Dermis blood vessel endothelial cell (primary cell): ENCODE measurements at regions not wholly inside any gene's neighbourhood (a gene's known extent, or its start where the extent isn't known, plus 50 kb on each side); places are given as distances from the start of the nearest gene placed in this dataset.
A peak's percentile ranks its signal among the peaks of the same experiment; 100 is the strongest.
"Not testable (repeated sequence)": the region's sequence is repeated elsewhere in the genome, so short reads cannot be mapped to it uniquely, and the experiment has no call there.

Experiments used
- DNase-seq: peaks from one replicate; pipeline ENCODE4 v3.0.0; 2010

DNA sequence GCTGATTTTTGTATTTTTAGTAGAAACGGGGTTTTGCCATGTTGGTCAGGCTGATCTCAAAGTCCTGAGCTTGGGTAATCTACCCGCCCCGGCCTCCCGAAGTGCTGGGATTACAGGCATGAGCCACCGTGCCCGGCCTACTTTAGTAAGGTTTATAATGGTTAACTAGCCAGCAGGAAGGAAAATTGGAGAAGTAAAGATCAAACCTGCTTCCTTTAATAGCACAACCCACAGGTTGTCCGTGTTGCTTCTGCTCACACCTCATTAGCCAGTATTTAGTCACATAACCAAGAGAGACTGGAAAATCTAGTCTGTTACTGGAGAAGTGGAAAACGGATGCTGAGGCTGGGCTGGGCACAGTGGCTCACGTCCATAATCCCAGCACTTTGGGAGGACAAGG lies 51.9 kb upstream of the TBL1XR1 start:
- DNase-seq: no peak

DNA sequence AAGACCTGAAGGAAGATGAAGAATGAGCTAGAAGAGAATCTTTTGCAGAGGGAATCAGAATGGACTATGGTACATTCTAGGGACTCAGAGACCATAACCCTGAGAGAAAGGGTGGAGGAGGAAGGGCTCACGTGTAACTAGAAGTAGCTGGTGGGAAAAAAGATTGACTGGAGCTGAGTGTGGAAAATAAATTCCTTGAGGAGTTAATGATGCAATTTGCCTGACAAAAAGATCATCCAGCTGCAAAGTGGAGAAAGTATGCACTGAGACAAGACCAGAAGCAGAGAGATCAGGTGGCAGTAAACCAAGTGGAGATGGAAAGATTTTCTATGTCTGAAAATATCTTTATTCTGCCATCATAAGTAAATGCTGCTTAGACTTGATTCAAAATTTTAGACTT lies 52.9 kb upstream of the TBL1XR1 start:
- DNase-seq: no peak

DNA sequence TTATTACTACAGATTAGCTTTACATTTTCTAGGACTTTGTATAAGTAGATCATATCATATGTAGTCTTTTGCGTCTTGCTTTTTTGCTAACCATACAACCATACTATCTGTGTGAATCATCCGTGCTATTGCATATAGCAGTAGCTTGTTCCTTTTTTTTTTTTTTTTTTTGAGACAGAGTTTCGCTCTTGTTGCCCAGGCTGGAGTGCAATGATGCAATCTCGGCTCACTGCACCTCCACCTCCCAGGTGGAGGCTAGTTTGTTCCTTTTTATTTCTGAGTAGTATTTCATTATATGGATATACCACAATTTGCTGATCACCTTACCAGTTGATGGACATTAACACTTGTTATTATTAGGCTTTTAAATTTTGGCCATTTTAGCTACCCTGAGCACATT lies 54.5 kb upstream of the TBL1XR1 start:
- no peak for DNase-seq

DNA sequence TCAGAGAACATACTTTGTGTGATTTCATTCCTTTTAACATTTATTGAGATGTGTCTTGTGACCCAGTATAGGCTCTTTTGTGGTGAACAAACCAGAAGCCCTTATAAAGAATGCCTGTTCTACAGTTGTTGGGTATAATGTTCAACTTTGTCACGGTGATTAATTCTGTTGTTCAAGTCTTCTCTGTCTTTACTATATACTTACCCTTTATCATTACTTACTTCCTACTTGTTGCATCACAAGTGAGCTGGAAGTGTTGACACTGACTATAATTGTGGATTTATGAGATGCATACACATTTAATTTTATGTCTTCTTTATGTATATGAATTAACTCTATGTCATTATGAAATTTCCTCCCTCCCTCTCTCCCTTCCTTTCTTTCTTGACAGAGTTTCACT lies 59.7 kb upstream of the TBL1XR1 start:
- no peak for DNase-seq

DNA sequence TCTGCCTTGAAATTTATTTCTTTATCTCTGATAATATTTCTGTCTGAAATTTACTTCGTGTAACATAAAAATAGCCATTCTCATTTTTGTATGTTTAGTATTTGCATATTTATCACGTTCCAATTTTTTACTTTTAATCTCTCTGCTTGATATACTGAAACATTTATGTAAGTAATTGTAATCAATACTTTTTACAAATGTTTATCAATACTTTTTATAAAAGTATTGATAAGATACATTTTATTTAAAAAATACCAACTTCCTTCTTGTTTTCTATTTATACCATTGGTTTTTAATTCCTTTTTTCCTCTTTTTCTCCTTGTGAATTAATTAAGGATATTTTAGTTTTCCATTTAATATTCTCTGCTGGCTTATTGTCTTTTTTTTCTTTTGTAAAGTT lies 60.3 kb upstream of the TBL1XR1 start:
- no peak for DNase-seq

DNA sequence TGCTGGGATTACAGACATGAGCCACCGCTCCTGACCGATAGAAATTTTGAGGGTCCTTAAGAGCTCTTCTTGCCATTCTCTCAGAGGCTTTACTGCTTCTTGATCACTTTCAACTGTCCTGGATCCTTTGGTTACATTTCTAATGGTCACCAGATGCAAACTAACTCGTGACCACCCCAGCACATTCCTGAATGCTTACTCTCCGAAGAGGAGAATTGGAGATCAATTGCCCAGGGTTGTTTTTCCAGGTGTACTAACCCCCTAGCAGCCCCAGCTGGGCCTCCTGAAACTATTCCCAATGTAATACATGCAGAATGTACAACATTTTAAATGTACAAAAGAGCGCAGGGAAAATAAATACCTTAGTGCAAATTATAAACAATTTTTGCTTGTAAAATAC lies 65.1 kb upstream of the TBL1XR1 start:
- no peak for DNase-seq

DNA sequence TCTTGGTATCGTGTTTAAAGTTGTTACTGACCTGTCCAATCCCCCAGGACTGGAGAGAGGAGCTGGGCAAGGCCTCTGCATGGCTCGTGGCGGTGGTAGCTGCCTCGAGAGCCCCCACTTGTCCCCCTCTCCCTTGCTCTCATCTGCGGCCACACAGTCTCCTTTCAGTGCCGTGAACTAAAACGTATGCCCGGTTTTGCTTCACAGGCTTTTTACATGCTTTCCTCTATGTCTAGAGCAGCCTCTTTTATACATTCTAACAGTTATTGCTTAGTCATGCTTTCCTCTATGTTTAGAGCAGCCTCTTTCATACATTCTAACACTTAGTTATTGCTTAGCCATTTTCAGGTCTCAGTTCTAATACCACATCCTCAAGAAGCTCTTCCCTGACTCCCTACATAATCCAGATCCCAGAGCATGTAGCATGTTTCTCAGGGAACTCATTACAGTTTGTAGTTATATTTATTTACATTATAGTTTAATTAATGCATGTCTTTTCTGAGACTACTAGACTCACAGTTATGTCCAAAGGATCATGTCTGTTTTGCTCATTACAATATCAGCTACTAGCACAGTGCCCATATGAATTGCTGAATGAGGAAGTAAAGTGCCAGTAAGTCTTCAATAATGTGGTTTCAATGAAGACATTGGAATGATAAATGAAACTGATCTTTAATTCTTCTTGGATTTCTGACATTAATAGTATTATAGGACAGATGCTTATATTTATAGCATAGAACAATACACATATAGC lies 66.5 kb upstream of the TBL1XR1 start:
- no peak for DNase-seq

DNA sequence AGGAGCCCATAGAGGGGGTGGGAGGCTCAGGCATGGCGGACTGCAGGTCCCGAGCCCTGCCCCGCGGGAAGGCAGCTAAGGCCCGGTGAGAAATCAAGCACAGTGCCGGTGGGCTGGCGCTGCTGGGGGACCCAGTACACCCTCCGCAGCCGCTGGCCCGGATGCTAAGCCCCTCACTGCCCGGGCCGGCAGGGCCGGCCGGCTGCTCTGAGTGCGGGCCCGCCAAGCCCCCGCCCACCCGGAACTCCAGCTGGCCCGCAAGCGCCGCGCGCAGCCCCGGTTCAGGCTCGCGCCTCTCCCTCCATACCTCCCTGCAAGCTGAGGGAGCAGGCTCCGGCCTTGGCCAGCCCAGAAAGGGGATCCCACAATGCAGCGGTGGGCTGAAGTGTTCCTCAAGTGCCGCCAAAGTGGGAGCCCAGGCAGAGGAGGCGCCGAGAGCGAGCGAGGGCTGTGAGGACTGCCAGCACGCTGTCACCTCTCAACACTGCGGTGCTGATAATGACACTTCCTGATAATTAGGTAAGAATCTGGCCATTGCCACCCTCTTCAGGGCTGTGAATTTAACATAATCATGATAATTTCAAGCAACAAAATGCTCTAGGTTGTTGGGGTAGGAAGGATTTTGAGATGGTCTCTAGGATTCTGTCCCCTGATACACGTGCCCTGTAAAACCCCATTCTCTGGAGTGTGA lies 74.7 kb upstream of the TBL1XR1 start:
- DNase-seq: not testable (repeated sequence)

DNA sequence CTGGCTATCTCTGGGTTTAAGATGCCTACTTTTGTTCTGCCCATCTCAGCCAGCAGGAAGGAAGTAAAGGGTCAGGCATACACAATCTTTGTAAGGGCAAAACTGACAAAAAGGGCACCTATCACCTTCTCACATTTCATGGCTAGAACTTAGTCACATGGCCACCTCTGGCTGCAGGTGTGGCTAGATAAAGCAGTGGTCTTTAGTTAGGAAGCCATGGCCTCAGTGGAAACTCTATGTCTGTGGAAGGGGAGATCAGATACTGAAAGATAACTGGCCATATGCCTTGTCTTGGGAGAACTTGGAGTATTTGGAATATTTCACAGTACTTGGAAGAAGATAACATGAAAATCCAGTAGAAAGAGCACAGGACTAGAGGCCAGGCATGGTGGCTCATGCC lies 80.7 kb upstream of the TBL1XR1 start:
- DNase-seq: no peak

DNA sequence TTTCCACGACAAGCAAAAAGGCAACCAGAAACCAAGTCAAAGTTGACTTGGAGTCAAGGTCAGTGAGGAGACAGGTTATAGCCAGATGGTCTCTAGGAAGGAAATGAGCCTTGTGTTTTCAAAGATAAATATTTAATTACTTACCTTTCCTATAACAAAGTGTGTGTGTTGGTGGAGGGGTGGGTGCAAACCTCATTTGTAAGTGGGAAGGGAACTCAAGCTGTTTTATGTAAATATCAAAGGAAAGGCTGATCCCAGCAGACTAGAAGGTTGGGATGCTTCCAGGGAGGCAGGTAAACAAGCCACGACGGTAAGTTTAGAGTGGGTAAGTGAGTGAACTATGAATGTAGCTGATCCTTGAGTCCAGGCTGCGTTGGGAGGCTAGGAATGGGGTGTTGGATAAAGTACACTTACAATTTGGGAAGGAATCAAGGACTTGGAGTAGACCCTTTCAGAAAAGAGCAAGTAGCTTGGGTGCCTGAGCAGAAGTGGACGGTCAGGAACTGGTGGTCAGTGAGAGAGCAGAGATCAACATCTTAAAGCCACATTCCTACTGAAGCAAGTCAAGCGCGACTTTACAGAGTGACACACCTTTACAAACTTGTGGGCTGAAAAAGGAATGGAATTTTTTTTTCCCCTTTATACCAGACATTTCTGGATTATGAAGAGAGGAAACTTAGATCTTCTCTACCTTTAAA lies 82.0 kb upstream of the TBL1XR1 start:
- DNase-seq: peak; percentile 18

DNA sequence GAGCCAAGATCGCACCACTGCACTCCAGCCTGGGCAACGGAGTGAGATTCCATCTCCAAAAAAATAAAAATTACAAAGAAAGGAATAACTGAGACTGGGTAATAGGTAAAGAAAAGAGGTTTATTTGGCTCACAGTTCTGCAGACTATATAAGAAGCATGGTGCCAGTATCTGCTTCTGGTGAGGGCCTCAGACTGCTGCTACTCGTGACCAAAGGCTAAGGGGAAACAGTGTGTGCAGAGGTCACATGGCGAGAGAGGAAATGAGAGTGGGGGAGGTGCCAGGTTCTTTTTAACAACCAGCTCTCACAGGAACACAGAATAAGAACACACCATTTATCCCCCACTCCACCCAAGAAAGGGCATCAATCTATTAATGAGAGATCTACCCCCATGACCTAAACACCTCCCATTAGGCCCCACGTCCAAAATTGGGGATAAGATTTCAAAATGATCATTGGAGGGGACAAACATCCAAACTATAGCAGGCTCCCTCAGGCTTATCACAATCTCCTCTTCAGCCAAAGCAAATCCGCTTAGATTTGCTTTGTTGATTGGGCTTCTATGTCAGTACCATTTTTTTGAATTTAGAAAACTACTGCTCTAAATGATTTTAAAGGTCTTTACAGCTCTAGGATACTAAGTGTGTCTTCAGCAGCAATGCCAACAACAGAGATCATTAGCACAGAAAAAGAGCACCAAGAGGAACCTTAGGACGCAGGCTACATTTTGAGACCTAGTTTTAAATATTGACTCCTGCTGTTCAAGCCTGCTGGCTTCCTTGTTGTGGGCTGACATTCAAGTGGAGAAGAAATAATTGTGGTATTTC lies 84.2 kb upstream of the TBL1XR1 start:
- DNase-seq: no peak

DNA sequence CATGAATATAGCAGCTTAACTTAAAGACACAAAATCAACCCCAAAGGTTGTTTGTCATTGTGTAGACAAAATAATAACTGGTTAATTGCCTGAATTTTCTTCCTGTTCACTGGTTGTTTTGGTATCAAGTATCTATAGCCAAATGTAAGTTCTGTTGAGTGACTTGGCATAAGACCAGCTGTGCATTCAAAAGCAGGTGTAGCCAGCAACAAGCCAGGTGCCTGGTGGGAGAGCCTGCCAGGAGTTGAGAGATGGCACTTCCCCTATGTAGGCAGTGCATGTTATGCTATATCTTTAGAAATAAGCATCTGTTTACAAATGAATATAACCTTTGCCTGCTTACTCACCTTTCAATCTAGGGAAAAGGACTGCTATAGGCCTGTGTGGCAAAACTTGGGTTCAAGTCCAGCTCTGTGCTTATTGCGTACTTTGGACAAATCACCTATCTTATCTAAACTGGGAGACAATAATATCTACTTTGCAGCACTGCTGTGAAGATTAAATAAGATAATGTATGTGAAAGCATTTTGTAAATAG lies 84.9 kb upstream of the TBL1XR1 start:
- no peak for DNase-seq

DNA sequence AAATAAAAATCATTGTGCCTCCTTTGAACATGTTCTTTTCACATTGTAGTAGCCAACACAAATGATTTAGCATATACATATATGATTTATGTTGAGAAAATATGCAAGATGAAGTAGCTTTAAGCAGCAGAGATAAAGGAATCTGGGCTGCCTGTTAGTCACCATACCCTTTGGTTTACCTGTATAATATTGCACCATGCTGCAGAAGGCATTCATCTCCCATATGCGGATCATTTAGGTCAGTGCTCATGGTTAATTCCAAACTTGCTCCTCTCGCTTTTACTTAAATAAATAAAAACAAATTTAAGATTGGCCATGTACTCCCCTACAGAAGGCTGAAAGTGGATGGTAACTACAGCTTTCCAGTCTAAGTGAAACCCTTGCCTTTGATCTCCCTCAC lies 86.7 kb upstream of the TBL1XR1 start:
- no peak for DNase-seq

DNA sequence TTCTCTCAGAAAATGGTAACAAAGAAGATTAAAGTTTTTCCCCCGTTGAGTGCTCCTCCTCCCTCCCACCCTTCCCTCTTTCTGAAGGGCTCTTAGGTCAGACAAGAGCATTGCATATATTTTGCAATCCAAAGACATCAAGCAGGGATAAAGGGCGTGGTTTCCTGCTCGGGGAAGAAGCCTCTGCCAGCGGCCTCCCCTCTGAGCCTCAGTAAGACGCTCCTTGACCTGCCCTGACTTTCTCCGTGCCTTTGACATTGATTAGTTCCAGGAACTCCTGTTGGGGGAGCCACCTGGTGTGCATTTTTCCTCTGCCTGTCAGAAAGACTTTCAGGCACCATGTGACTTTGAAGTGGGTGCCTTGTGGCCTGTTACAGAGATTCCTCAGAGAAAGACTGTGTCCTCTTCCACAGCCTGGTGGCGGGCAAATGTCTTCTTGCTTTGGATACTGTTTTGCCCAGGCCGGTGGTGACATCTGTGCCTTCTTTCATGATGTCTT lies 87.2 kb upstream of the TBL1XR1 start:
- no peak for DNase-seq

DNA sequence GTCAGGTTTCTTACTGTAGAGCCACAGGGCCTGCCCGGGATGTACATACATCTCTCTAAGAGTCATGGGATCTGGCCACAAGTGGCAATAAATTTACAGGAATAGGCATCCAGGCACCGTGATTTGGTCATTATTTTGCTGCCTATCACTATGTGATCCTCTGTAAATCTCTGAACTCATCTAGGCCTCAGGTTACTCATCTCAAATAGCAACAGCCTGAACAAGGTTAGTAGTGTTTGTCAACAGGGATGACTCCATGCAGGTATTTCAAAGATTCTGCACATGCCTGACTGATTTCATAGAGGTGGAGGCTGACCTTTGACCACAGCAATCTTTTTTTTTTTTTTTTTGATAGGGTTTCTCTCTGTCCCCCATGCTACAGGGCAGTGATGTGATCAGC lies 88.8 kb upstream of the TBL1XR1 start:
- no peak for DNase-seq

DNA sequence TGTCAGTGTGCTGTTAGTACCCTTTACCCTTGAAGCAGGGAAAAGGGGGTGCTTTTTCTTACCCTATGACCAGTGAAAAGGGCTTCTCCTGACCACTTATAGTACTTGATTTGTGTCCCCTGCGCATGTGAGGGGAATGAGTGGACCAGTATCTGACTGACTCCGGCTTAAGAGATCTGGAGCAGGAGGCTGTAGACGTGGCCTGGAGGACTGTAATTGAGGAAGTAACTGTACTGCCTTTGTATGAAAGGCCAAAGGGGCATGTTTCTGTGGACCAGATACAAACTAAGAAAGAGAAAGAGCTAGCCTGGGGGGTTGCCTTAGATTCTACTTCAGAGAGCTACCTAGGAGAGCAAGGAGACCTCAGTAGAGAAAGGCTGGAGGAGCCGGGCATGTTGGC lies 89.9 kb upstream of the TBL1XR1 start:
- DNase-seq: no peak

DNA sequence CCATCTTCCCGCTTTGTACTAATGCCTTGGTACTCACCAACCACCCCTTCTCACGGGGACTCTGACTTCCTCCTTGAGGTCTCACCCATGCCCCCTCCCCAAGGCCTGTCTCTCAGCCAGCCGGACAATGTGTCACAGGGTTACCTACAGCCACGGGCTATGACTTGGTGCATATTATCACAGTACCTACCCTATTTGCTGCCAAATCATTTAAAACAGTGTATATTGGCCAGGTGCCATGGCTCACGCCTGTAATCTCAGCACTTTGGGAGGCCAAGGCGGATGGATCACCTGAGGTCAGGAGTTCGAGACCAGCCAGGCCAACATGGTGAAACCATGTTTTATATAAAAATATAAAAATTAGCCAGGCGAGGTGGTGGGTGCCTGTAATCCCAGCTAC lies 93.4 kb upstream of the TBL1XR1 start:
- no peak for DNase-seq

DNA sequence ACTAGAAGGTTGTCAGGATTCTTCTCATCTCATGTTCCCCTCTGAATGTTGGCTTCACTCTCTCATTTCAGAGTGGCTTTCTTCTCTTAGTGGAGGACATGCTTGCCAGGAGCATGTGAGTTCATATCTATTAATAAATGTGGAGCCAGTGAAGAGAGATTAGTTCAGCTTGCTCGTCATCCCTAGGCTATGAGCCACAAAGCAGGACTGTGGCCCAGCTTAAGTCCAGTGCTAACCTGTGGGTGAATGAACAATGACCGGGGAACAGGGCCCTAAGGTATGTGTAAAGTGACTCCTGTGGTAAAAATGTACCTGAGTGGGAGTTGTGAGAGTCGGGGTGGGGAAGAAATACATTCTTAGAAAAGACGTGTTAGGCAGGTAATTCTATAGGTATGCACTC lies 96.9 kb upstream of the TBL1XR1 start:
- no peak for DNase-seq

DNA sequence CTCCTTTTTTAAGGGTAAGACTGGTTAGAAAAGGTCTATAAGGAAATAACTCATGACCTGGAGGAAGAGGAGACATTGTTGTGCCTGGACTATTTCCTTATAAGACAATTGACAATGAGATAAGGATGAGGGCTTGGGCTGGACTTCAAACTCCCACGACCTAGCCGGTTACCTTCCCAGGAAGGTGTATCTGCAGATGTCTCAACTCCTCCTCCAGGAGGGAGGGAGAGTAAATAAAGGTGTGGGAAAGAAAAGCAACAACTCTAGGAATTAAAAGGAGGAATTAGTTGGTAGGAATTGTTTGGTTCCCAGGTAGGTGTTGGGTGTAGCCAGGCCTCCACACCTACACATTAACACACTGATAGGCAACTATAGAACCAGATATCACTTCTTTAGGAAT lies 97.8 kb upstream of the TBL1XR1 start:
- no peak for DNase-seq

DNA sequence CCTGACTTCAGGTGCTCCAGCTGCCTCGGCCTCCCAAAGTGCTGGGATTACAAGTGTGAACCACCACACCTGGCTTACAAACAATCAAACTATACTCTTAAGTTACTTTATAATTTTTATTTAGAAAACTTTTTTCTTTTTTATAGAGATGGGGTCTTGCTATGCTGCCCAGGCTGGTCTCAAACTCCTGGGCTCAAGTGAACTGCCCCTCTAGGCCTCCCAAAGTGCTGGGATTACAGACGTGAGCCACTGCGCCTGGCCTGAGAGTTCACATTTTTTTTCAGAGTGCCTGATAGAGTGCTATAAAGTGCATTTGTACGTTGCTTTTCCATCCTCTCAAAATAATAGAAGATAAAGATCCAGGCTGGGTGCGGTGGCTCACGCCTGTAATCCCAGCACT lies 102.0 kb upstream of the TBL1XR1 start:
- DNase-seq: no peak

DNA sequence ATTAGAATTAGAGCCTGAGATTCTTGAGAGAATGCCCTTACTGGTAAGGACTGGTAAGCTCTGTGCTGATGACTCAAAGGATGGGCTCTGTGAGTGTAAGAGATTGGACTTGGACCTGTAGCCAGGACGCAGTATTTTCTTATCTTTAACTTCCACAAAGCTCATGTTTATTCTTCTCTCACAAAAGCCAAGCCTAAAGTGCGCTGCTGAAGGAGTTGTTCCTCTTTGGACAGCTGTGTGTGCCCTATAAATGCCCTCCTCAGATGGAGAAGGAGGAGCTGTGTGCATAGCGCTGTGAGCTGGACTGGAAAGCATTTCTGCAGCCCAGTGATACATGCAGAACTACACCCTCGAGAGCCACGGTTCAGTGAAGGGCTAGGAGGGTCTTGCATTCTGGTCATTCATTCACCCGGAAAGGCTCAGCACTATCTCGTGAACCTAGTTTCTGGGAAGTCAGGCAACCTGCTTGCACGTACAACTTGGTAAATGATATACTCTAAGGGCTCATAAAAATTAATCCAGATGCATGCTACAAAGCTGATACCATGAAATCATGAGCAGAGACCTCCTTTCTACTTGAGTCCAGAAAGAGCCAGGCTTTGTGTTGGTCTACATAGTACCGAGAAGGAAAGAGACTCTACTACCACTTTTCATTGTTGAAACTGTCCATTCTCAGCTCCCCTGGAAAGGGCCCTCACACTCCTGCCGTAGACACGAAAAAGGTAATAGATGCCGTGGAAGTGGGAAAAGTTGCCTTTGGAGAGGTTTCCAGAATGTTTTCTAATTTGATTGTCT lies 103.0 kb upstream of the TBL1XR1 start:
- DNase-seq: no peak

DNA sequence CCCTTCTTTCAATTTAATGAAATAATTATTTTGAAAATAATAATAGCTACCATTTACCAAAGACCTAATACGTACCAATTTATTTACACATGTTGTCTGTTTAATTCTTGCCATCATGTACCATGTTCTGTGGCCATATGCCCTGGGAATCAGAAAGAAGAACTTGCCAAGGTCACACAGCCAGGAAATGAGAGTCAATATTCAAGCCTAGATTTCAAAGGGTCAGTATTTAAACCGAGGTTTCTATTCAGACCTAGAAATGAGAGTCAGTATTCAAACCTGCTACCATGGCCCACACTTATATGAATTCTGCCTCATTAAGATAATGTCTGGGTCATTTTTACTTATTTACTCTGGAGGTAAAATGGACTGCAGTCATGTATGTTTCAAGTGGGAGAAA lies 103.6 kb upstream of the TBL1XR1 start:
- DNase-seq: no peak
